ENCODE measurements at regions not wholly inside any gene's neighbourhood (a gene's known extent, or its start where the extent isn't known, plus 50 kb on each side); places are given as distances from the start of the nearest gene placed in this dataset.

DNA sequence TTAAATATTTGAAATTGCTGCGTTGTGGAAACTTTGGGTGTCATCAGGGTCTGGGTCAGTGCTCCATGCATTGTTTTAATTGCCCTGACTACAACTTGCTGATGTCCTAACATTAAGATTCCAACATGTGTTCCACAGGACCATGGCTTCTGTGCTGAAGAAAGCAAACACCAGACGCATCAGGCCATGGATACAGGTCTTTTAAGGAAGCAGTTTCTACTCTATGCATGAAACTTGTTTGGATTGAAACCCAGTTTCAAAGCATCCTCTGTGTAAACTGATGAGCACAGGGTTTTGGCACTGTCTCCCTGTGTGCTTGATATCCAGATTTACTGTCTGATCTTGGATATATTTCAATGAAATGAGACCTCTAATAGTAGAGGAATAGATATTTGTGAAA lies 328.4 kb upstream of the SLC10A2 start:
- H4K5ac ChIP-seq (ENCODE audit: insufficient read length, low read depth, low read length), result no peak overlapping the region
- no peaks in the 10 kb centered on the region for H3K23me2 ChIP-seq (ENCODE audit: low read depth, low read length)
- 92% methylated on average over 2 of the region's 2 CpGs; no CpG with 5 or more reads in 1 of the 2 experiments for WGBS, 2 experiments (ENCODE audit: extremely low coverage in 1 of 2, insufficient coverage in 1 of 2, insufficient read length in 1 of 2, insufficient replicate concordance in 2 of 2, low coverage in 1 of 2, low lambda C conversion rate in 2 of 2, missing lambda C conversion rate in 1 of 2)
- H2AK5ac ChIP-seq (ENCODE audit: low read depth, low read length), result no peak overlapping the region
- H2BK12ac ChIP-seq (ENCODE audit: low read depth, low read length), result no peak overlapping the region
- no peaks in the 10 kb centered on the region for H3K27me3 ChIP-seq (replicated peaks in 1 of 4; ENCODE audit: control insufficient read depth in 3 of 4, extremely low read depth in 1 of 4, insufficient read depth in 3 of 4, low read length in 3 of 4)
- peaks cover 8 to 17% of the 10 kb centered on the region in 2 experiments for H3K9me3 ChIP-seq (ENCODE audit: insufficient read depth in 2 of 2, low read depth in 1 of 2, low read length in 1 of 2)
- no peak for TF ChIP-seq SAP30 (IDR thresholded peaks at IDR 0.05; ENCODE audit: insufficient read depth, insufficient replicate concordance, low read length)
- no peak overlapping the region for H2BK120ac ChIP-seq (replicated peaks; ENCODE audit: low read depth, low read length)
- H3K4ac ChIP-seq (replicated peaks; ENCODE audit: insufficient read length, low read depth, low read length), result no peak overlapping the region
- POLR2A ChIA-PET (ENCODE audit: partially characterized antibody), result no interaction called here
- no peak overlapping the region for H2BK15ac ChIP-seq (ENCODE audit: low read length)
- H2BK5ac ChIP-seq (ENCODE audit: low read depth, low read length), result no peak overlapping the region
- no peak overlapping the region for H3K56ac ChIP-seq (replicated peaks; ENCODE audit: insufficient read length, low read depth, low read length)
- H3K14ac ChIP-seq (ENCODE audit: insufficient read length), result no peak overlapping the region
- no peaks in the 10 kb centered on the region; a peak in 1 of 8 replicates for H3K36me3 ChIP-seq (ENCODE audit: control insufficient read depth in 2 of 4, insufficient read depth in 4 of 4, low read length in 3 of 4)
- no peak overlapping the region for H3K4me3 ChIP-seq (ENCODE audit: extremely low read depth in 1 of 4, insufficient read depth in 2 of 4, low read depth in 3 of 4, low read length in 4 of 4)
- H2AFZ ChIP-seq (ENCODE audit: low read length), result no peak overlapping the region
- H3K4me2 ChIP-seq (ENCODE audit: insufficient read depth in 1 of 2, low read depth in 2 of 2, low read length in 2 of 2), result no peak overlapping the region
- H3K79me1 ChIP-seq (ENCODE audit: low read depth, low read length), result no peaks in the 10 kb centered on the region
- no peak overlapping the region for H3K9ac ChIP-seq (replicated peaks in 1 of 4; ENCODE audit: extremely low read depth in 1 of 4, low read depth in 3 of 4, low read length in 3 of 4)
- H3K79me2 ChIP-seq (ENCODE audit: control insufficient read depth in 1 of 2, insufficient read depth in 2 of 2, low read length in 2 of 2), result no peaks in the 10 kb centered on the region
- FAIRE-seq (no peak), DNase-seq (ENCODE audit: low read depth in 1 of 2, low spot score in 2 of 2) (no peak)
- no peak overlapping the region for H4K91ac ChIP-seq (replicated peaks; ENCODE audit: insufficient read length, low read length)
- H3K4me1 ChIP-seq (replicated peaks in 1 of 4; ENCODE audit: control insufficient read depth in 3 of 4, insufficient read depth in 4 of 4, low read length in 3 of 4), result no peaks in the 10 kb centered on the region
- H4K20me1 ChIP-seq (replicated peaks in 1 of 2; ENCODE audit: control insufficient read depth in 1 of 2, insufficient read depth in 2 of 2, low read length in 2 of 2), result no peaks in the 10 kb centered on the region
- H4K8ac ChIP-seq (ENCODE audit: extremely low read depth, insufficient read depth, low read length), result no peak overlapping the region
- H2BK20ac ChIP-seq (ENCODE audit: low read length), result no peak overlapping the region
- CTCF ChIA-PET (ENCODE audit: partially characterized antibody), result no interaction called here
- H3K27ac ChIP-seq (ENCODE audit: low read depth, low read length), result no peak overlapping the region
- no peak overlapping the region for H3K23ac ChIP-seq (ENCODE audit: insufficient read length)
- H3K18ac ChIP-seq (ENCODE audit: extremely low read depth, low read length), result no peak overlapping the region
